MM.1S (cell line): ENCODE measurements at regions not wholly inside any gene's neighbourhood (a gene's known extent, or its start where the extent isn't known, plus 50 kb on each side); places are given as distances from the start of the nearest gene placed in this dataset.
A peak's percentile ranks its signal among the peaks of the same experiment; 100 is the strongest.

Source experiments
- DNase-seq: peaks from one replicate; pipeline ENCODE4 v3.0.0-alpha.2; 2015
- H2AFZ ChIP-seq: fragments of 300-600 bp; sonication (generic); 2 replicates; pipeline ENCODE4 v1.6.0; 2016; ENCODE audit warnings: antibody characterized with exemption, low read length
- H3F3A ChIP-seq: fragments of 300-600 bp; sonication (generic); 2 replicates; pipeline ENCODE4 v1.6.1; 2016; ENCODE audit warnings: mild to moderate bottlenecking, antibody characterized with exemption, low read length, moderate library complexity, mixed read lengths; ENCODE audit not compliant: insufficient read depth
- H3K27ac ChIP-seq: fragments of 300-600 bp; sonication (generic); 2 replicates; pipeline ENCODE4 v1.5.1; 2016; ENCODE audit warnings: mild to moderate bottlenecking, low read length
- H3K27me3 ChIP-seq: fragments of 300-600 bp; sonication (generic); replicated peaks from 2 replicates; pipeline ENCODE4 v1.6.0; 2016; ENCODE audit warnings: low read length; ENCODE audit not compliant: insufficient read depth
- H3K36me3 ChIP-seq: fragments of 300-600 bp; sonication (generic); replicated peaks from 2 replicates; pipeline ENCODE4 v1.6.1; 2016; ENCODE audit warnings: mild to moderate bottlenecking, low read length, mixed read lengths; ENCODE audit not compliant: insufficient read depth
- H3K4me1 ChIP-seq: fragments of 300-600 bp; sonication (generic); 2 replicates; pipeline ENCODE4 v1.6.1; 2016; ENCODE audit warnings: low read length, mixed read lengths
- H3K4me2 ChIP-seq: fragments of 300-600 bp; sonication (generic); 2 replicates; pipeline ENCODE4 v1.6.0; 2016; ENCODE audit warnings: low read depth, low read length
- H3K4me3 ChIP-seq: fragments of 300-600 bp; sonication (generic); 2 replicates; pipeline ENCODE4 v1.5.1; 2016; ENCODE audit warnings: low read length, mixed read lengths
- H3K79me2 ChIP-seq: fragments of 300-600 bp; sonication (generic); 2 replicates; pipeline ENCODE4 v1.6.1; 2016; ENCODE audit warnings: mixed run types, low read length, mixed read lengths
- H3K9ac ChIP-seq: fragments of 300-600 bp; sonication (generic); 2 replicates; pipeline ENCODE4 v1.6.1; 2016; ENCODE audit warnings: low read length, mixed read lengths
- H3K9me2 ChIP-seq: fragments of 300-600 bp; sonication (generic); replicated peaks from 2 replicates; pipeline ENCODE4 v1.6.1; 2016; ENCODE audit warnings: mild to moderate bottlenecking, low read length, mixed read lengths; ENCODE audit not compliant: insufficient read depth
- H3K9me3 ChIP-seq: fragments of 300-600 bp; sonication (generic); replicated peaks from 2 replicates; pipeline ENCODE4 v1.6.1; 2016; ENCODE audit warnings: mild to moderate bottlenecking, low read length, mixed read lengths; ENCODE audit not compliant: insufficient read depth
- H4K20me1 ChIP-seq: fragments of 300-600 bp; sonication (generic); 2 replicates; pipeline ENCODE4 v1.6.1; 2016; ENCODE audit warnings: mild to moderate bottlenecking, low read length, moderate library complexity, mixed read lengths; ENCODE audit not compliant: insufficient read depth
- EZH2 ChIP-seq: fragments of 300-600 bp; sonication (generic); optimal IDR thresholded peaks from 2 replicates; pipeline ENCODE3; 2017; ENCODE audit warnings: low read depth, mild to moderate bottlenecking, antibody characterized with exemption, low read length, mixed read lengths
- EZH2phosphoT487 ChIP-seq: fragments of 300-600 bp; sonication (generic); IDR thresholded peaks from 2 replicates; pipeline ENCODE4 v1.6.1; 2018; ENCODE audit warnings: antibody characterized with exemption, low read length
- TF ChIP-seq, protein P1 (sequence below): fragments of 300-600 bp; sonication (generic); IDR thresholded peaks from 2 replicates; pipeline ENCODE4 v1.5.1; 2016; ENCODE audit warnings: antibody characterized with exemption, low read length, mixed read lengths

GRCh38 chr3:10758304-10759037 lies 57.6 kb upstream of the SLC6A11 start:
- Histone ChIP-seq H3K9me2 (no peaks in the 10 kb centered on the region), H4K20me1 (no peaks in the 10 kb centered on the region), H3F3A (no peaks in the 10 kb centered on the region), H3K9me3 (no peaks in the 10 kb centered on the region), H3K27me3 (peaks cover 27% of the 10 kb centered on the region), H3K4me2 (no peak overlapping the region), H3K36me3 (no peaks in the 10 kb centered on the region), H3K4me1 (no peaks in the 10 kb centered on the region), H3K4me3 (no peak overlapping the region), H2AFZ (no peak overlapping the region), H3K9ac (no peak overlapping the region), H3K27ac (no peak overlapping the region), H3K79me2 (no peaks in the 10 kb centered on the region)
- TF ChIP-seq, protein P1, sequence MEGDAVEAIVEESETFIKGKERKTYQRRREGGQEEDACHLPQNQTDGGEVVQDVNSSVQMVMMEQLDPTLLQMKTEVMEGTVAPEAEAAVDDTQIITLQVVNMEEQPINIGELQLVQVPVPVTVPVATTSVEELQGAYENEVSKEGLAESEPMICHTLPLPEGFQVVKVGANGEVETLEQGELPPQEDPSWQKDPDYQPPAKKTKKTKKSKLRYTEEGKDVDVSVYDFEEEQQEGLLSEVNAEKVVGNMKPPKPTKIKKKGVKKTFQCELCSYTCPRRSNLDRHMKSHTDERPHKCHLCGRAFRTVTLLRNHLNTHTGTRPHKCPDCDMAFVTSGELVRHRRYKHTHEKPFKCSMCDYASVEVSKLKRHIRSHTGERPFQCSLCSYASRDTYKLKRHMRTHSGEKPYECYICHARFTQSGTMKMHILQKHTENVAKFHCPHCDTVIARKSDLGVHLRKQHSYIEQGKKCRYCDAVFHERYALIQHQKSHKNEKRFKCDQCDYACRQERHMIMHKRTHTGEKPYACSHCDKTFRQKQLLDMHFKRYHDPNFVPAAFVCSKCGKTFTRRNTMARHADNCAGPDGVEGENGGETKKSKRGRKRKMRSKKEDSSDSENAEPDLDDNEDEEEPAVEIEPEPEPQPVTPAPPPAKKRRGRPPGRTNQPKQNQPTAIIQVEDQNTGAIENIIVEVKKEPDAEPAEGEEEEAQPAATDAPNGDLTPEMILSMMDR, result peak; percentile 61
- TF ChIP-seq EZH2, result no peak
- peak; percentile 64 for DNase-seq

DNA sequence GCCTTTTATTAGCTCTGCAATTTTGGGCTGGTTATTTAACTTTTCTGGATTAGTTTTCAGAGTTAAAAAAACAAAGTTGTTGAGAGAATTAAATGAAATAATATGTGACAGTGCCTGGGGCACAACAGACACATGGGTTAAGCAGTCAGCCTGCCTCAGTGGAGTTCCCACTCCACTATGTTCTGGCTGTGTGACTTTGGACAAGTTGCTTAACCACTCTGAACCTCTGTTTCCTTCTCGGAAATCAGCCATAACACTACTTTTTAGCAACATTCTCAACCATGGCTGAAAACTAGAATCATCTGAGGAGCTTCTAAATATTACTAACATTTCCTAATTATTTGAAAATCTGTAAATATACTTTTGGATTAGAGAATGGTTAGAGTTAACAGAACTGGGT lies 56.5 kb upstream of the SLC6A11 start:
- H3F3A ChIP-seq, result no peaks in the 10 kb centered on the region
- no peaks in the 10 kb centered on the region for H3K9me2 ChIP-seq
- H3K4me1 ChIP-seq, result no peaks in the 10 kb centered on the region
- H3K9ac ChIP-seq, result no peak overlapping the region
- no peak overlapping the region for H3K27ac ChIP-seq
- no peak overlapping the region for H2AFZ ChIP-seq
- H3K36me3 ChIP-seq, result no peaks in the 10 kb centered on the region
- no peak overlapping the region for H3K4me3 ChIP-seq
- H3K9me3 ChIP-seq, result no peaks in the 10 kb centered on the region
- TF ChIP-seq EZH2 (no peak), EZH2phosphoT487 (no peak)
- TF ChIP-seq, protein P1, result no peak
- H4K20me1 ChIP-seq, result no peaks in the 10 kb centered on the region
- peaks cover 27% of the 10 kb centered on the region for H3K27me3 ChIP-seq
- DNase-seq, result no peak
- no peaks in the 10 kb centered on the region for H3K79me2 ChIP-seq
- H3K4me2 ChIP-seq, result no peak overlapping the region

- Histone ChIP-seq H3K79me2 (no peaks in the 10 kb centered on the region), H3F3A (no peaks in the 10 kb centered on the region), H4K20me1 (no peaks in the 10 kb centered on the region), H2AFZ (no peak overlapping the region), H3K9ac (no peak overlapping the region), H3K4me1 (no peaks in the 10 kb centered on the region), H3K4me2 (no peak overlapping the region), H3K9me2 (no peaks in the 10 kb centered on the region), H3K36me3 (no peaks in the 10 kb centered on the region), H3K27ac (no peak overlapping the region), H3K27me3 (peaks cover 23% of the 10 kb centered on the region; the same call in 1 of the 2 replicates), H3K9me3 (no peaks in the 10 kb centered on the region), H3K4me3 (no peak overlapping the region)
- DNase-seq, result no peak
- no peak for TF ChIP-seq EZH2
- no peak for TF ChIP-seq EZH2phosphoT487
- TF ChIP-seq, protein P1, result no peak
Measured at GRCh38 chr3:10760199-10760598, 55.8 kb upstream of the SLC6A11 start.
